ENCODE measurements at regions not wholly inside any gene's neighbourhood (a gene's known extent, or its start where the extent isn't known, plus 50 kb on each side); places are given as distances from the start of the nearest gene placed in this dataset.

- H2AFZ ChIP-seq (replicated peaks; ENCODE audit: low read length, poor library complexity) = no peak overlapping the region
- H3K9ac ChIP-seq (ENCODE audit: low read depth, low read length) = no peak overlapping the region
- H3K79me1 ChIP-seq (ENCODE audit: low read depth in 1 of 2, low read length in 2 of 2) = no peaks in the 10 kb centered on the region
- H3K27ac ChIP-seq (ENCODE audit: insufficient read depth, low read length) = no peak overlapping the region
- H3K9me1 ChIP-seq (ENCODE audit: insufficient read depth, low read length) = no peaks in the 10 kb centered on the region
- dilution Hi-C loops (cut with HindIII; ENCODE audit: low sequenced_read_pairs, unreplicated experiment) = no loop called here
- H3K18ac ChIP-seq (ENCODE audit: low read depth, low read length) = no peak overlapping the region
- H3K4ac ChIP-seq (ENCODE audit: low read depth, low read length) = no peak overlapping the region
- H2AK5ac ChIP-seq (ENCODE audit: low read depth, low read length) = no peak overlapping the region
- ChIA-PET CTCF (interaction anchor here (0.5 kb wide), 1 partner anchor 1202 kb away, joined by 5 read pairs; no protein-coding TSS in a partner anchor), POLR2A (ENCODE audit: unreplicated experiment) (no interaction called here)
- H3K4me3 ChIP-seq (ENCODE audit: insufficient read depth, low read depth, low read length) = no peak overlapping the region
- intact Hi-C loops (cut with micrococcal nuclease) = no loop called here
- H2BK20ac ChIP-seq (ENCODE audit: low read depth, low read length) = no peak overlapping the region
- H4K91ac ChIP-seq (ENCODE audit: insufficient read depth, low read depth, low read length) = no peak overlapping the region
- H3K27me3 ChIP-seq (ENCODE audit: control insufficient read depth, insufficient read depth, low read length) = no peaks in the 10 kb centered on the region
- H3K4me2 ChIP-seq (ENCODE audit: low read depth, low read length) = no peak overlapping the region
- H3K56ac ChIP-seq (ENCODE audit: extremely low read depth, insufficient read depth, low read length) = no peak overlapping the region
- no peak overlapping the region for H4K8ac ChIP-seq (ENCODE audit: low read depth in 2 of 2, low read length in 2 of 2)
- H2BK15ac ChIP-seq (ENCODE audit: low read depth, low read length) = no peak overlapping the region
- H4K5ac ChIP-seq (ENCODE audit: low read depth, low read length) = no peak overlapping the region
- DNase-seq = no peak
- H3K23ac ChIP-seq (ENCODE audit: low read depth, low read length) = no peak overlapping the region
- in situ Hi-C loops (cut with MboI; ENCODE audit: low sequenced_read_pairs) = no loop called here
- no CpG with 5 or more reads among the region's 8 CpGs for WGBS, 2 experiments (ENCODE audit: extremely low coverage in 2 of 2, insufficient read length in 1 of 2)
- TF ChIP-seq POLR2A (IDR thresholded peaks at IDR 0.05; ENCODE audit: low read depth, low read length) (no peak), MAFK (IDR thresholded peaks at IDR 0.05; ENCODE audit: low read depth, low read length) (no peak), RCOR1 (IDR thresholded peaks at IDR 0.05; ENCODE audit: insufficient replicate concordance, low read length) (no peak), NFE2L2 (IDR thresholded peaks at IDR 0.05; ENCODE audit: low read depth, low read length) (no peak), RAD21 (IDR thresholded peaks at IDR 0.05; ENCODE audit: low read length) (no peak), RFX5 (IDR thresholded peaks at IDR 0.05; ENCODE audit: low read depth, low read length) (no peak), SMC3 (IDR thresholded peaks at IDR 0.05; ENCODE audit: low read depth, low read length) (no peak), BHLHE40 (IDR thresholded peaks at IDR 0.05; ENCODE audit: low read depth, low read length) (no peak), CEBPB (IDR thresholded peaks at IDR 0.05; ENCODE audit: low read depth, low read length) (no peak), USF2 (IDR thresholded peaks at IDR 0.05; ENCODE audit: low read depth, low read length) (no peak)
- ATAC-seq (ENCODE audit: low read depth) = no peak
- H2BK120ac ChIP-seq (ENCODE audit: low read depth, low read length) = no peak overlapping the region
- H3K14ac ChIP-seq (replicated peaks; ENCODE audit: low read depth, low read length) = no peak overlapping the region
- H4K20me1 ChIP-seq (ENCODE audit: insufficient read depth, low read length) = no peaks in the 10 kb centered on the region
- no peaks in the 10 kb centered on the region for H3K36me3 ChIP-seq (ENCODE audit: control insufficient read depth, insufficient read depth, low read length)
- no peak overlapping the region for H2AK9ac ChIP-seq (replicated peaks; ENCODE audit: low read depth, low read length, poor library complexity)
- no peak overlapping the region for H2BK5ac ChIP-seq (ENCODE audit: low read depth, low read length, poor library complexity, severe bottlenecking)
- H3K9me3 ChIP-seq (ENCODE audit: control insufficient read depth, insufficient read depth, low read length) = peaks cover 2% of the 10 kb centered on the region; the same call in 1 of the 2 replicates
- no peaks in the 10 kb centered on the region for H3K4me1 ChIP-seq (ENCODE audit: control insufficient read depth, insufficient read depth, low read length)
- BruUV-seq (replicated peaks) = no TSS peak
Measured at GRCh38 chr17:71846561-71847110, 274.2 kb upstream of the SOX9 start.

Measured in IMR-90 (cell line).